H1 (cell line): ENCODE measurements at regions not wholly inside any gene's neighbourhood (a gene's known extent, or its start where the extent isn't known, plus 50 kb on each side); places are given as distances from the start of the nearest gene placed in this dataset.
A peak's percentile ranks its signal among the peaks of the same experiment; 100 is the strongest.

Source experiments
- CTCF ChIA-PET: fragments of 300-600 bp; sonication (Branson Sonifier 250); formaldehyde crosslinking; loops from one replicate; lab custom pipeline; 2021; ENCODE audit not compliant: partially characterized antibody; lab: Charles Lee
- POLR2A ChIA-PET: fragments of 300-600 bp; sonication (Branson Sonifier 250); formaldehyde crosslinking; loops from one replicate; lab custom pipeline; 2021; ENCODE audit warnings: inconsistent platforms; ENCODE audit not compliant: partially characterized antibody; lab: Charles Lee
- DNase-seq, 2 experiments: peaks; one replicate each; pipeline versions ENCODE4 v3.0.0 to v3.0.0-alpha.2; 2010 to 2022; ENCODE audit warnings: low spot score in 2 of 2, low read depth in 1 of 2, mixed read lengths in 1 of 2
- FAIRE-seq: peaks from 2 replicates; lab custom pipeline; 2011; peaks lifted over from hg19 to GRCh38; lab: Jason Lieb, UNC
- H2AFZ ChIP-seq: 2 replicates; pipeline ENCODE4 v1.8.1; 2012; ENCODE audit warnings: low read length, inconsistent platforms
- H2AK5ac ChIP-seq: 2 replicates; pipeline ENCODE4 v1.6.1; 2013; ENCODE audit warnings: low read depth, low read length
- H2BK120ac ChIP-seq: replicated peaks from 2 replicates; pipeline ENCODE3; 2013; ENCODE audit warnings: low read depth, low read length, inconsistent platforms
- H2BK12ac ChIP-seq: 2 replicates; pipeline ENCODE4 v1.6.1; 2013; ENCODE audit warnings: low read depth, low read length
- H2BK15ac ChIP-seq: 2 replicates; pipeline ENCODE4 v1.6.1; 2013; ENCODE audit warnings: low read length
- H2BK20ac ChIP-seq: 2 replicates; pipeline ENCODE4 v1.6.1; 2013; ENCODE audit warnings: low read length
- H2BK5ac ChIP-seq: 2 replicates; pipeline ENCODE4 v1.6.1; 2013; ENCODE audit warnings: low read depth, low read length
- H3K14ac ChIP-seq: 2 replicates; pipeline ENCODE4 v1.6.1; 2013; ENCODE audit warnings: inconsistent platforms; ENCODE audit not compliant: insufficient read length
- H3K18ac ChIP-seq: 2 replicates; pipeline ENCODE4 v1.6.1; 2013; ENCODE audit warnings: low read length; ENCODE audit errors: extremely low read depth
- H3K23ac ChIP-seq: 2 replicates; pipeline ENCODE4 v1.6.1; 2013; ENCODE audit warnings: inconsistent platforms; ENCODE audit not compliant: insufficient read length
- H3K23me2 ChIP-seq: 2 replicates; pipeline ENCODE4 v1.6.1; 2013; ENCODE audit warnings: low read depth, low read length
- H3K27ac ChIP-seq: 2 replicates; pipeline ENCODE4 v1.6.1; 2011; ENCODE audit warnings: low read depth, low read length, inconsistent platforms
- H3K27me3 ChIP-seq, 4 experiments: replicated peaks in 1 of 4; 1 replicate in 1 of 4; 2 replicates in 3 of 4; pipeline versions ENCODE4 v1.6.1 to v1.8.1; 2011 to 2013; ENCODE audit warnings: low read length in 3 of 4, mild to moderate bottlenecking in 3 of 4, inconsistent platforms in 2 of 4, mixed read lengths in 2 of 4, moderate library complexity in 1 of 4; ENCODE audit not compliant: control insufficient read depth in 3 of 4, insufficient read depth in 3 of 4; ENCODE audit errors: extremely low read depth in 1 of 4
- H3K36me3 ChIP-seq, 4 experiments: 2 replicates each; pipeline versions ENCODE4 v1.6.1 to v1.8.1; 2011 to 2013; ENCODE audit warnings: mild to moderate bottlenecking in 4 of 4, low read length in 3 of 4, moderate library complexity in 2 of 4, control low read depth in 1 of 4, inconsistent platforms in 1 of 4; ENCODE audit not compliant: insufficient read depth in 4 of 4, control insufficient read depth in 2 of 4
- H3K4ac ChIP-seq: replicated peaks from 2 replicates; pipeline ENCODE3; 2013; ENCODE audit warnings: low read length, low read depth, mixed read lengths, inconsistent platforms; ENCODE audit not compliant: insufficient read length
- H3K4me1 ChIP-seq, 4 experiments: replicated peaks in 1 of 4; 1 replicate in 1 of 4; 2 replicates in 3 of 4; pipeline versions ENCODE4 v1.6.1 to v1.8.1; 2011 to 2013; ENCODE audit warnings: low read length in 3 of 4, inconsistent platforms in 2 of 4, mixed read lengths in 1 of 4; ENCODE audit not compliant: insufficient read depth in 4 of 4, control insufficient read depth in 3 of 4
- H3K4me2 ChIP-seq, 2 experiments: 2 replicates each; pipeline versions ENCODE4 v1.6.1 to v1.8.1; 2011 to 2013; ENCODE audit warnings: low read depth in 2 of 2, low read length in 2 of 2, control low read depth in 1 of 2, inconsistent platforms in 1 of 2, mild to moderate bottlenecking in 1 of 2; ENCODE audit not compliant: insufficient read depth in 1 of 2
- H3K4me3 ChIP-seq, 4 experiments: fragments of 200-600, 300-600 bp in 1 of 4; sonication (generic), shearing (Covaris generic), sonication (Bioruptor Twin) in 1 of 4; 2 replicates each; pipeline versions ENCODE4 v1.5.1 to v1.8.1; 2011 to 2016; ENCODE audit warnings: low read length in 4 of 4, low read depth in 3 of 4, control low read depth in 2 of 4, inconsistent platforms in 2 of 4, mild to moderate bottlenecking in 2 of 4, mixed read lengths in 1 of 4, moderate library complexity in 1 of 4; ENCODE audit not compliant: insufficient read depth in 2 of 4; ENCODE audit errors: extremely low read depth in 1 of 4
- H3K56ac ChIP-seq: replicated peaks from 2 replicates; pipeline ENCODE3; 2013; ENCODE audit warnings: low read depth, mild to moderate bottlenecking, mixed read lengths, low read length, inconsistent platforms; ENCODE audit not compliant: insufficient read length
- H3K79me1 ChIP-seq: 2 replicates; pipeline ENCODE4 v1.6.1; 2013; ENCODE audit warnings: low read depth, low read length, control low read depth
- H3K79me2 ChIP-seq, 2 experiments: 2 replicates each; pipeline versions ENCODE4 v1.6.1 to v1.8.1; 2012 to 2013; ENCODE audit warnings: low read length in 2 of 2, mild to moderate bottlenecking in 2 of 2, inconsistent platforms in 1 of 2; ENCODE audit not compliant: insufficient read depth in 2 of 2, control insufficient read depth in 1 of 2
- H3K9ac ChIP-seq, 4 experiments: replicated peaks in 1 of 4; 1 replicate in 1 of 4; 2 replicates in 3 of 4; pipeline versions ENCODE4 v1.6.1 to v1.8.1; 2011 to 2013; ENCODE audit warnings: low read depth in 3 of 4, low read length in 3 of 4, control low read depth in 2 of 4, mild to moderate bottlenecking in 2 of 4, moderate library complexity in 2 of 4, inconsistent platforms in 1 of 4; ENCODE audit errors: extremely low read depth in 1 of 4
- H3K9me3 ChIP-seq, 2 experiments: 2 replicates each; pipeline versions ENCODE4 v1.6.1 to v1.8.1; 2012 to 2013; ENCODE audit warnings: mild to moderate bottlenecking in 2 of 2, moderate library complexity in 2 of 2, control low read depth in 1 of 2, inconsistent platforms in 1 of 2, low read depth in 1 of 2, low read length in 1 of 2, mixed read lengths in 1 of 2; ENCODE audit not compliant: insufficient read depth in 2 of 2
- H4K20me1 ChIP-seq, 2 experiments: replicated peaks in 1 of 2; 2 replicates each; pipeline versions ENCODE3 to v1.8.1; 2011 to 2013; ENCODE audit warnings: inconsistent platforms in 2 of 2, low read length in 2 of 2, mild to moderate bottlenecking in 1 of 2; ENCODE audit not compliant: insufficient read depth in 2 of 2, control insufficient read depth in 1 of 2
- H4K5ac ChIP-seq: 2 replicates; pipeline ENCODE4 v1.6.1; 2013; ENCODE audit warnings: low read length, low read depth, mixed read lengths, inconsistent platforms; ENCODE audit not compliant: insufficient read length
- H4K8ac ChIP-seq: 2 replicates; pipeline ENCODE4 v1.8.0; 2013; ENCODE audit warnings: mild to moderate bottlenecking, moderate library complexity, low read length, inconsistent platforms; ENCODE audit not compliant: insufficient read depth; ENCODE audit errors: extremely low read depth
- H4K91ac ChIP-seq: replicated peaks from 2 replicates; pipeline ENCODE3; 2013; ENCODE audit warnings: low read length, mixed read lengths, inconsistent platforms; ENCODE audit not compliant: insufficient read length
- BCL11A ChIP-seq, 2 experiments: IDR thresholded peaks; one replicate each; pipeline ENCODE4 v1.6.1; 2011; ENCODE audit warnings: low read depth in 2 of 2, low read length in 2 of 2, mild to moderate bottlenecking in 2 of 2
- CTCF ChIP-seq, 3 experiments: IDR thresholded peaks; 1 replicate in 2 of 3; 2 replicates in 1 of 3; pipeline versions ENCODE4 v1.5.1 to v1.6.1; 2011; ENCODE audit warnings: low read length in 3 of 3, mild to moderate bottlenecking in 3 of 3, inconsistent platforms in 2 of 3, low read depth in 1 of 3, moderate library complexity in 1 of 3; ENCODE audit not compliant: insufficient read depth in 1 of 3; ENCODE audit errors: control extremely low read depth in 1 of 3
- E2F6 ChIP-seq: IDR thresholded peaks from 2 replicates; pipeline ENCODE4 v1.6.1; 2012; ENCODE audit warnings: inconsistent platforms
- FOSL1 ChIP-seq: IDR thresholded peaks from 2 replicates; pipeline ENCODE4 v1.6.1; 2011; ENCODE audit warnings: mild to moderate bottlenecking, low read depth, low read length, moderate library complexity; ENCODE audit not compliant: insufficient read depth
- KDM1A ChIP-seq: fragments of 200-600, 300-600 bp; sonication (generic); IDR thresholded peaks from 2 replicates; pipeline ENCODE4 v1.7.1; 2016; ENCODE audit warnings: mild to moderate bottlenecking, low read length, borderline replicate concordance
- MAX ChIP-seq: IDR thresholded peaks from 2 replicates; pipeline ENCODE4 v1.6.1; 2012; ENCODE audit warnings: inconsistent platforms
- RNF2 ChIP-seq: fragments of 200-900, 300-1000 bp; sonication (generic); IDR thresholded peaks from 2 replicates; pipeline ENCODE4 v1.7.1; 2016; ENCODE audit warnings: borderline replicate concordance, low read depth, mild to moderate bottlenecking, antibody characterized with exemption, low read length; ENCODE audit not compliant: poor library complexity, severe bottlenecking; ENCODE audit errors: missing control alignments
- SIRT6 ChIP-seq: IDR thresholded peaks from one replicate; pipeline ENCODE4 v1.7.1; 2012; ENCODE audit warnings: low read length, inconsistent platforms
- SP1 ChIP-seq: IDR thresholded peaks from 2 replicates; pipeline ENCODE4 v1.6.1; 2011; ENCODE audit warnings: low read depth, low read length
- TAF7 ChIP-seq: optimal IDR thresholded peaks from 2 replicates; pipeline ENCODE3; 2011; ENCODE audit warnings: low read depth, mild to moderate bottlenecking, inconsistent platforms, low read length, moderate library complexity, borderline replicate concordance
- TEAD4 ChIP-seq: IDR thresholded peaks from 2 replicates; pipeline ENCODE4 v1.6.1; 2012; ENCODE audit warnings: low read depth, low read length, inconsistent platforms, mixed read lengths
- WGBS, 2 experiments: shearing (Covaris generic) in 1 of 2; methylation state at CpG; one replicate each; pipeline versions ENCODE4 v1.1.6 to v1.1.7; 2013 to 2015; ENCODE audit warnings: low lambda C conversion rate in 2 of 2, mixed read lengths in 2 of 2, inconsistent platforms in 1 of 2, low coverage in 1 of 2, missing lambda C conversion rate in 1 of 2; ENCODE audit not compliant: insufficient replicate concordance in 2 of 2, insufficient coverage in 1 of 2, insufficient read length in 1 of 2; ENCODE audit errors: extremely low coverage in 1 of 2, missing lambda C conversion rate in 1 of 2; 5-methylcytosine and 5-hydroxymethylcytosine counted together

- Histone ChIP-seq H2BK20ac (no peak overlapping the region), H3K18ac (no peak overlapping the region), H2BK5ac (no peak overlapping the region), H3K9me3 (no peaks in the 10 kb centered on the region), H2BK12ac (no peak overlapping the region), H4K20me1 (no peaks in the 10 kb centered on the region), H3K36me3 (no peaks in the 10 kb centered on the region), H4K8ac (no peak overlapping the region), H3K23me2 (no peaks in the 10 kb centered on the region), H3K4me2 (no peak overlapping the region), H3K79me2 (no peaks in the 10 kb centered on the region), H2BK120ac (no peak overlapping the region), H3K9ac (no peak overlapping the region), H3K4me3 (no peak overlapping the region), H3K79me1 (no peaks in the 10 kb centered on the region), H3K14ac (no peak overlapping the region), H3K27me3 (no peaks in the 10 kb centered on the region), H3K4ac (no peak overlapping the region), H2BK15ac (no peak overlapping the region), H3K23ac (no peak overlapping the region), H3K27ac (no peak overlapping the region), H3K56ac (no peak overlapping the region), H3K4me1 (peaks cover 0 to 5% (median 0%) of the 10 kb centered on the region in 4 experiments; a peak in 1 of 7 replicates), H2AK5ac (no peak overlapping the region), H2AFZ (no peak overlapping the region), H4K5ac (no peak overlapping the region), H4K91ac (no peak overlapping the region)
- 95% methylated on average over 4 of the region's 4 CpGs; no CpG with 5 or more reads in 1 of the 2 experiments for WGBS, 2 experiments
- ChIA-PET CTCF (interaction anchor here (0.6 to 0.9 kb wide), 3 partner anchors 23 to 267 kb away, joined by 3 to 7 read pairs (median 3); no protein-coding TSS in a partner anchor), POLR2A (no interaction called here)
- DNase-seq (peak in 1 of 2 experiments; percentile 35), FAIRE-seq (no peak)
- TF ChIP-seq FOSL1 (no peak), SP1 (no peak), MAX (no peak), BCL11A (IDR thresholded peaks at IDR 0.05; ENCODE audit: low read depth in 2 of 2, low read length in 2 of 2) (no peak), TEAD4 (no peak), CTCF (IDR thresholded peaks at IDR 0.05; ENCODE audit: control extremely low read depth in 1 of 3, insufficient read depth in 1 of 3, low read depth in 1 of 3, low read length in 3 of 3) (no peak), SIRT6 (no peak), RNF2 (no peak), KDM1A (no peak), E2F6 (no peak), TAF7 (no peak)
These were observed 57.1 kb downstream of the CRYGS start for GRCh38 chr3:186487037-186487436.
